ENCODE measurements at regions not wholly inside any gene's neighbourhood (a gene's known extent, or its start where the extent isn't known, plus 50 kb on each side); places are given as distances from the start of the nearest gene placed in this dataset.

GRCh38 chr22:23000657-23001347 is 69.5 kb upstream of the GNAZ start:
- no peak for DNase-seq
- CTCF ChIA-PET = no interaction called here
- H3K4me1 ChIP-seq (ENCODE audit: control insufficient read depth in 1 of 2, extremely low read depth in 1 of 2, insufficient read depth in 2 of 2, low read length in 2 of 2) = no peaks in the 10 kb centered on the region
- Mint-ChIP-seq H3K4me1 (no peaks in the 10 kb centered on the region), H3K27me3 (peaks cover 49 to 60% of the 10 kb centered on the region in 2 donors), H3K4me3 (no peak overlapping the region), H3K9me3 (peaks cover 19 to 27% (median 19%) of the 10 kb centered on the region in 3 donors), H3K36me3 (peaks cover 9% of the 10 kb centered on the region), H3K27ac (no peak overlapping the region)
- H3K27ac ChIP-seq (ENCODE audit: low read length) = no peak overlapping the region
- 58% methylated on average over 1 of the region's 2 CpGs for WGBS (ENCODE audit: insufficient coverage)
- ATAC-seq (replicated peaks in 1 of 4) = no peak
- H3K27me3 ChIP-seq (replicated peaks in 1 of 2; ENCODE audit: control insufficient read depth in 2 of 2, extremely low read depth in 1 of 2, insufficient read depth in 2 of 2, low read length in 1 of 2) = peaks cover 0 to 8% of the 10 kb centered on the region in 2 experiments
- POLR2A ChIA-PET = no interaction called here
- no peaks in the 10 kb centered on the region for H3K36me3 ChIP-seq (ENCODE audit: control insufficient read depth in 2 of 2, extremely low read depth in 1 of 2, insufficient read depth in 1 of 2, low read length in 1 of 2)
- no peak overlapping the region for H3K4me3 ChIP-seq (ENCODE audit: control insufficient read depth in 1 of 2, extremely low read depth in 1 of 2, low read length in 1 of 2)
- peaks cover 3% of the 10 kb centered on the region for H3K9me3 ChIP-seq

GRCh38 chr22:23001463-23001862 is 68.9 kb upstream of the GNAZ start:
- DNase-seq = no peak
- ATAC-seq (replicated peaks in 1 of 4) = no peak
- peaks cover 49 to 60% of the 10 kb centered on the region in 2 donors for H3K27me3 Mint-ChIP-seq

GRCh38 chr22:23002612-23003180 is 67.6 kb upstream of the GNAZ start:
- ChIA-PET POLR2A (interaction anchor here in 1 of 2 donors (0.6 kb wide), 1 partner anchor 694 kb away, joined by 4 read pairs; no protein-coding TSS in a partner anchor), CTCF (no interaction called here)
- Mint-ChIP-seq H3K4me3 (no peak overlapping the region), H3K9me3 (peaks cover 6 to 11% (median 6%) of the 10 kb centered on the region in 3 donors), H3K27me3 (peaks cover 43 to 55% of the 10 kb centered on the region in 2 donors), H3K36me3 (peaks cover 6% of the 10 kb centered on the region), H3K27ac (no peak overlapping the region), H3K4me1 (no peaks in the 10 kb centered on the region)
- Histone ChIP-seq H3K36me3 (ENCODE audit: control insufficient read depth in 2 of 2, extremely low read depth in 1 of 2, insufficient read depth in 1 of 2, low read length in 1 of 2) (no peaks in the 10 kb centered on the region), H3K9me3 (peaks cover 2% of the 10 kb centered on the region), H3K4me3 (ENCODE audit: control insufficient read depth in 1 of 2, extremely low read depth in 1 of 2, low read length in 1 of 2) (no peak overlapping the region), H3K27me3 (replicated peaks in 1 of 2; ENCODE audit: control insufficient read depth in 2 of 2, extremely low read depth in 1 of 2, insufficient read depth in 2 of 2, low read length in 1 of 2) (peaks cover 0 to 5% of the 10 kb centered on the region in 2 experiments), H3K4me1 (ENCODE audit: control insufficient read depth in 1 of 2, extremely low read depth in 1 of 2, insufficient read depth in 2 of 2, low read length in 2 of 2) (no peaks in the 10 kb centered on the region), H3K27ac (ENCODE audit: low read length) (no peak overlapping the region)
- DNase-seq (no peak), ATAC-seq (replicated peaks in 1 of 4) (no peak)
- no CpG with 5 or more reads among the region's 2 CpGs for WGBS (ENCODE audit: insufficient coverage)

More at GRCh38 chr22:23001463-23001862, 68.9 kb upstream of the GNAZ start:
- H3K27ac ChIP-seq (ENCODE audit: low read length) = no peak overlapping the region
- no peak overlapping the region for H3K27ac Mint-ChIP-seq
- peaks cover 0 to 7% of the 10 kb centered on the region in 2 experiments for H3K27me3 ChIP-seq (replicated peaks in 1 of 2; ENCODE audit: control insufficient read depth in 2 of 2, extremely low read depth in 1 of 2, insufficient read depth in 2 of 2, low read length in 1 of 2)
- peaks cover 3% of the 10 kb centered on the region for H3K9me3 ChIP-seq
- peaks cover 17 to 24% (median 18%) of the 10 kb centered on the region in 3 donors for H3K9me3 Mint-ChIP-seq
- H3K36me3 ChIP-seq (ENCODE audit: control insufficient read depth in 2 of 2, extremely low read depth in 1 of 2, insufficient read depth in 1 of 2, low read length in 1 of 2) = no peaks in the 10 kb centered on the region
- H3K4me1 Mint-ChIP-seq = no peaks in the 10 kb centered on the region
- H3K4me1 ChIP-seq (ENCODE audit: control insufficient read depth in 1 of 2, extremely low read depth in 1 of 2, insufficient read depth in 2 of 2, low read length in 2 of 2) = no peaks in the 10 kb centered on the region
- ChIA-PET CTCF (no interaction called here), POLR2A (no interaction called here)
- H3K4me3 Mint-ChIP-seq = no peak overlapping the region
- H3K36me3 Mint-ChIP-seq = peaks cover 9% of the 10 kb centered on the region
- H3K4me3 ChIP-seq (ENCODE audit: control insufficient read depth in 1 of 2, extremely low read depth in 1 of 2, low read length in 1 of 2) = no peak overlapping the region

GRCh38 chr22:23007823-23008222 is 62.5 kb upstream of the GNAZ start:
- ChIA-PET CTCF (no interaction called here), POLR2A (no interaction called here)
- Mint-ChIP-seq H3K9me3 (no peaks in the 10 kb centered on the region), H3K4me1 (peaks cover 14 to 20% (median 14%) of the 10 kb centered on the region in 3 donors), H3K36me3 (no peaks in the 10 kb centered on the region), H3K27me3 (peaks cover 25 to 26% of the 10 kb centered on the region in 2 donors), H3K4me3 (no peak overlapping the region), H3K27ac (no peak overlapping the region)
- H3K9me3 ChIP-seq = no peaks in the 10 kb centered on the region
- no CpG with 5 or more reads among the region's 1 CpG for WGBS (ENCODE audit: insufficient coverage)
- ATAC-seq (replicated peaks in 1 of 4) = no peak
- no peaks in the 10 kb centered on the region for H3K36me3 ChIP-seq (ENCODE audit: control insufficient read depth in 2 of 2, extremely low read depth in 1 of 2, insufficient read depth in 1 of 2, low read length in 1 of 2)
- no peak overlapping the region for H3K4me3 ChIP-seq (ENCODE audit: control insufficient read depth in 1 of 2, extremely low read depth in 1 of 2, low read length in 1 of 2)
- peaks cover 13 to 14% of the 10 kb centered on the region in 2 experiments for H3K4me1 ChIP-seq (ENCODE audit: control insufficient read depth in 1 of 2, extremely low read depth in 1 of 2, insufficient read depth in 2 of 2, low read length in 2 of 2)
- no peak for DNase-seq
- no peak overlapping the region for H3K27ac ChIP-seq (ENCODE audit: low read length)
- H3K27me3 ChIP-seq (replicated peaks in 1 of 2; ENCODE audit: control insufficient read depth in 2 of 2, extremely low read depth in 1 of 2, insufficient read depth in 2 of 2, low read length in 1 of 2) = peaks cover 0 to 6% of the 10 kb centered on the region in 2 experiments

- Histone ChIP-seq H3K27ac (ENCODE audit: low read length) (no peak overlapping the region), H3K9me3 (no peaks in the 10 kb centered on the region), H3K36me3 (ENCODE audit: control insufficient read depth in 2 of 2, extremely low read depth in 1 of 2, insufficient read depth in 1 of 2, low read length in 1 of 2) (no peaks in the 10 kb centered on the region), H3K4me3 (ENCODE audit: control insufficient read depth in 1 of 2, extremely low read depth in 1 of 2, low read length in 1 of 2) (no peak overlapping the region), H3K27me3 (replicated peaks in 1 of 2; ENCODE audit: control insufficient read depth in 2 of 2, extremely low read depth in 1 of 2, insufficient read depth in 2 of 2, low read length in 1 of 2) (peaks cover 0 to 10% of the 10 kb centered on the region in 2 experiments), H3K4me1 (ENCODE audit: control insufficient read depth in 1 of 2, extremely low read depth in 1 of 2, insufficient read depth in 2 of 2, low read length in 2 of 2) (peaks cover 13 to 14% of the 10 kb centered on the region in 2 experiments)
- DNase-seq (no peak), ATAC-seq (replicated peaks in 1 of 4) (no peak)
- no peaks in the 10 kb centered on the region for H3K36me3 Mint-ChIP-seq
- H3K27me3 Mint-ChIP-seq = peaks cover 18 to 28% of the 10 kb centered on the region in 2 donors
- POLR2A ChIA-PET = no interaction called here
- H3K4me3 Mint-ChIP-seq = no peak overlapping the region
- WGBS (ENCODE audit: insufficient coverage) = 100% methylated on average over 2 of the region's 2 CpGs
- H3K27ac Mint-ChIP-seq = no peak overlapping the region
- CTCF ChIA-PET = no interaction called here
- no peaks in the 10 kb centered on the region for H3K9me3 Mint-ChIP-seq
- peaks cover 14 to 20% (median 14%) of the 10 kb centered on the region in 3 donors for H3K4me1 Mint-ChIP-seq
Observed at GRCh38 chr22:23008896-23009295, 61.4 kb upstream of the GNAZ start.

Measured in T-cell (primary cell).